ENCODE measurements at regions not wholly inside any gene's neighbourhood (a gene's known extent, or its start where the extent isn't known, plus 50 kb on each side); places are given as distances from the start of the nearest gene placed in this dataset.
"Not testable (repeated sequence)": the region's sequence is repeated elsewhere in the genome, so short reads cannot be mapped to it uniquely, and the experiment has no call there.

- DNase-seq = no peak
Measured at GRCh38 chr1:229019663-229020271, 251.1 kb upstream of the RAB4A start.

- not testable (repeated sequence) for DNase-seq
Measured at GRCh38 chr1:229021034-229021433, 249.9 kb upstream of the RAB4A start.

GRCh38 chr1:229022595-229023333 lies 248.1 kb upstream of the RAB4A start:
- no peak for DNase-seq

GRCh38 chr1:229023651-229024300 lies 247.1 kb upstream of the RAB4A start:
- DNase-seq = no peak

- DNase-seq = no peak
Measured at GRCh38 chr1:229024528-229025130, 246.3 kb upstream of the RAB4A start.

GRCh38 chr1:229025576-229025975 lies 245.3 kb upstream of the RAB4A start:
- DNase-seq = no peak

GRCh38 chr1:229027158-229027557 lies 243.8 kb upstream of the RAB4A start:
- no peak for DNase-seq

GRCh38 chr1:229027622-229028182 lies 243.2 kb upstream of the RAB4A start:
- no peak for DNase-seq

GRCh38 chr1:229028544-229028943 lies 242.4 kb upstream of the RAB4A start:
- DNase-seq = no peak

GRCh38 chr1:229028987-229029878 lies 241.7 kb upstream of the RAB4A start:
- DNase-seq = no peak

- DNase-seq = no peak
Measured at GRCh38 chr1:229029879-229030235, 241.1 kb upstream of the RAB4A start.

- DNase-seq = peak; percentile 25
Measured at GRCh38 chr1:229030630-229031029, 240.3 kb upstream of the RAB4A start.

GRCh38 chr1:229031061-229031460 lies 239.8 kb upstream of the RAB4A start:
- DNase-seq = peak; percentile 7

- no peak for DNase-seq
Measured at GRCh38 chr1:229031481-229032341, 239.2 kb upstream of the RAB4A start.

- no peak for DNase-seq
Measured at GRCh38 chr1:229032375-229032774, 238.5 kb upstream of the RAB4A start.

- DNase-seq = no peak
Measured at GRCh38 chr1:229033480-229033879, 237.4 kb upstream of the RAB4A start.

- DNase-seq = no peak
Measured at GRCh38 chr1:229034342-229034741, 236.6 kb upstream of the RAB4A start.

- DNase-seq = no peak
Measured at GRCh38 chr1:229035054-229035747, 235.7 kb upstream of the RAB4A start.

GRCh38 chr1:229035748-229036082 lies 235.2 kb upstream of the RAB4A start:
- DNase-seq = no peak

GRCh38 chr1:229037806-229038405 lies 233.0 kb upstream of the RAB4A start:
- no peak for DNase-seq

All from DMS153 (cell line).